HCT116 (cell line): ENCODE measurements at regions not wholly inside any gene's neighbourhood (a gene's known extent, or its start where the extent isn't known, plus 50 kb on each side); places are given as distances from the start of the nearest gene placed in this dataset.

Experiments
- ATAC-seq: fragments of 200-7000 bp; cut with Tn5 transposase; 2 replicates; pipeline ENCODE4 v1.9.1; 2020; ENCODE audit warnings: mild to moderate bottlenecking, moderate library complexity
- BruUV-seq: library from RNA; stranded (reverse); fragments of 400-500 nt; replicated peaks from 2 replicates; lab custom pipeline; 2021; lab: Mats Ljungman, UMichigan
- CTCF ChIA-PET: fragments of 300-600 bp; sonication (Branson Sonifier 250); formaldehyde crosslinking; loops from one replicate; lab custom pipeline; 2021; ENCODE audit warnings: antibody characterized with exemption; lab: Charles Lee
- POLR2A ChIA-PET: fragments of 300-600, 350-600 bp; sonication (Branson Sonifier 250); formaldehyde crosslinking; loops from one replicate; lab custom pipeline; 2021; ENCODE audit warnings: antibody characterized with exemption; lab: Charles Lee
- RAD21 ChIA-PET, 2 experiments: fragments of 300-600 bp; sonication (Branson Sonifier 250); formaldehyde crosslinking; loops; one replicate each; lab custom pipeline; 2023; ENCODE audit warnings: low total read pairs in 2 of 2; ENCODE audit not compliant: uncharacterized antibody in 2 of 2, unreplicated experiment in 2 of 2, low non-redundant PET in 1 of 2; lab: Charles Lee
- DNase-seq: peaks from one replicate; pipeline ENCODE4 v3.0.0-alpha.2; 2010; ENCODE audit warnings: low read depth, low spot score
- H2AFZ ChIP-seq: fragments of 200-600 bp; shearing (Covaris generic), sonication (generic); 2 replicates; pipeline ENCODE4 v1.6.1; 2017; ENCODE audit warnings: low read depth, mixed run types, mixed read lengths, antibody characterized with exemption, low read length; ENCODE audit not compliant: poor library complexity, severe bottlenecking
- H3K27ac ChIP-seq: 2 replicates; pipeline ENCODE4 v1.5.1; 2012; ENCODE audit warnings: low read depth, low read length
- H3K27me3 ChIP-seq: fragments of 200-600 bp; sonication (generic); 2 replicates; pipeline ENCODE4 v1.6.1; 2016; ENCODE audit warnings: mixed run types, low read length, mixed read lengths; ENCODE audit not compliant: insufficient read depth
- H3K36me3 ChIP-seq, 2 experiments: fragments of 200-500 bp in 1 of 2; fragments of 200-600 bp in 1 of 2; sonication (Bioruptor generic) in 1 of 2; sonication (generic) in 1 of 2; 2 replicates each; pipeline versions ENCODE4 v1.5.1 to v1.6.1; 2014 to 2016; ENCODE audit warnings: low read length in 2 of 2, inconsistent platforms in 1 of 2, mixed read lengths in 1 of 2, mixed run types in 1 of 2; ENCODE audit not compliant: insufficient read depth in 2 of 2, control insufficient read depth in 1 of 2
- H3K4me1 ChIP-seq, 2 experiments: fragments of 200-600 bp in 1 of 2; sonication (generic) in 1 of 2; 2 replicates each; pipeline versions ENCODE4 v1.5.1 to v1.6.1; 2012 to 2017; ENCODE audit warnings: low read length in 2 of 2, inconsistent platforms in 1 of 2, mild to moderate bottlenecking in 1 of 2, mixed read lengths in 1 of 2, mixed run types in 1 of 2, moderate library complexity in 1 of 2; ENCODE audit not compliant: insufficient read depth in 2 of 2, control insufficient read depth in 1 of 2
- H3K4me2 ChIP-seq: fragments of 200-600 bp; sonication (generic); 2 replicates; pipeline ENCODE4 v1.6.1; 2017; ENCODE audit warnings: mixed run types, low read length, mixed read lengths
- H3K4me3 ChIP-seq, 2 experiments: fragments of 200-600 bp in 1 of 2; sonication (generic) in 1 of 2; replicated peaks in 1 of 2; 2 replicates each; pipeline ENCODE4 v1.5.1; 2011 to 2016; ENCODE audit warnings: low read length in 2 of 2, control low read depth in 1 of 2, low read depth in 1 of 2, mild to moderate bottlenecking in 1 of 2, mixed read lengths in 1 of 2, mixed run types in 1 of 2
- H3K79me2 ChIP-seq: fragments of 200-600 bp; sonication (generic); 2 replicates; pipeline ENCODE4 v1.6.1; 2017; ENCODE audit warnings: mild to moderate bottlenecking, mixed run types, low read length, moderate library complexity, mixed read lengths; ENCODE audit not compliant: insufficient read depth
- H3K9ac ChIP-seq: fragments of 200-600 bp; sonication (generic); 2 replicates; pipeline ENCODE4 v1.6.1; 2016; ENCODE audit warnings: low read length, mixed read lengths
- H3K9me2 ChIP-seq: fragments of 200-600 bp; sonication (generic), shearing (Covaris generic); 2 replicates; pipeline ENCODE4 v1.6.1; 2017; ENCODE audit warnings: mixed run types, mild to moderate bottlenecking, moderate library complexity; ENCODE audit not compliant: insufficient read depth
- H3K9me3 ChIP-seq, 2 experiments: fragments of 200-500 bp in 1 of 2; fragments of 200-600 bp in 1 of 2; sonication (Bioruptor generic) in 1 of 2; sonication (generic) in 1 of 2; 2 replicates each; pipeline ENCODE4 v1.6.1; 2014 to 2017; ENCODE audit warnings: low read length in 2 of 2, mixed read lengths in 2 of 2, inconsistent platforms in 1 of 2, low read depth in 1 of 2, mild to moderate bottlenecking in 1 of 2, mixed run types in 1 of 2, moderate library complexity in 1 of 2; ENCODE audit not compliant: control insufficient read depth in 1 of 2, insufficient read depth in 1 of 2
- H4K20me1 ChIP-seq: fragments of 200-600 bp; sonication (generic), shearing (Covaris generic); 2 replicates; pipeline ENCODE4 v1.6.1; 2017; ENCODE audit warnings: mixed run types, mild to moderate bottlenecking, moderate library complexity; ENCODE audit not compliant: insufficient read depth
- EGR1 ChIP-seq: IDR thresholded peaks from 2 replicates; pipeline ENCODE4 v1.6.1; 2012; ENCODE audit warnings: low read depth
- ELF1 ChIP-seq: IDR thresholded peaks from 2 replicates; pipeline ENCODE4 v1.6.1; 2012; ENCODE audit warnings: low read depth, borderline replicate concordance
- EZH2phosphoT487 ChIP-seq: fragments of 200-600 bp; IDR thresholded peaks from 2 replicates; pipeline ENCODE4 v1.6.1; 2018; ENCODE audit warnings: antibody characterized with exemption, borderline replicate concordance
- POLR2AphosphoS5 ChIP-seq: IDR thresholded peaks from 2 replicates; pipeline ENCODE4 v1.6.1; 2011; ENCODE audit warnings: mild to moderate bottlenecking, low read depth, low read length, moderate library complexity
- REST ChIP-seq: IDR thresholded peaks from 2 replicates; pipeline ENCODE4 v1.6.1; 2012; ENCODE audit warnings: low read depth
- SIN3A ChIP-seq: IDR thresholded peaks from 2 replicates; pipeline ENCODE4 v1.6.1; 2012; ENCODE audit warnings: low read depth
- SRF ChIP-seq: IDR thresholded peaks from 2 replicates; pipeline ENCODE4 v1.6.1; 2012; ENCODE audit warnings: low read depth
- TCF7L2 ChIP-seq: IDR thresholded peaks from 2 replicates; pipeline ENCODE4 v1.7.0; 2011; ENCODE audit warnings: borderline replicate concordance, inconsistent platforms; ENCODE audit not compliant: insufficient read depth, insufficient read length; ENCODE audit errors: extremely low read depth
- YY1 ChIP-seq: IDR thresholded peaks from 2 replicates; pipeline ENCODE4 v1.6.1; 2011; ENCODE audit warnings: low read length, low read depth, moderate library complexity, mild to moderate bottlenecking; ENCODE audit not compliant: insufficient replicate concordance; ENCODE audit errors: extremely low read depth
- ZFX ChIP-seq: fragments of 450-650 bp; IDR thresholded peaks from 2 replicates; pipeline ENCODE4 v1.6.1; 2017
- intact Hi-C: fragments of 100-400 bp; cut with micrococcal nuclease; formaldehyde crosslinking; loops from 2 replicates; pipeline ENCODE4 v1.10.0; 2022

DNA sequence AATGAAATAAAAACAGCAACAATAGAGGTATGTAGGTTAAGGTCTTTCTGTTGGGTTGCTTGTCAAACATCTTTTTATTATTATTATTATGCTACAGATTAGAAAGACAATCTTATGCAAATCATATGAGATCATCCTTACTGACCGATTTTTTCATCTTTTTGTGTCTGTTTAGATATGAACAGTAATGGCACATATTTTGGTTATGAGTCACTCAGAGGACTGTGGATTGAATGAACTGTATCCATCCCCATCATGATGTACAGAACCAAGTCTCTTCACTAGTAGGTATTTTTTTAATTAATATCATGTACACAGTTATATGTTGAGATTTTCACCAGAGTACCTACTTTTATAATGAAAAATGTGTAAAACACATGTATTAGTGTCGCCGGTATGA, 159.1 kb downstream of the CHRM3 start:
- BruUV-seq, result no TSS peak
- CTCF ChIA-PET, result no interaction called here
- H3K27ac ChIP-seq, result no peak overlapping the region

More for the DNA sequence above, 159.1 kb downstream of the CHRM3 start:
- Histone ChIP-seq H3K9me3 (peaks cover 3 to 32% of the 10 kb centered on the region in 2 experiments; a peak in 2 of 4 replicates), H3K4me3 (no peak overlapping the region), H3K4me1 (no peaks in the 10 kb centered on the region), H3K36me3 (no peaks in the 10 kb centered on the region), H3K4me2 (no peak overlapping the region), H3K27me3 (no peaks in the 10 kb centered on the region), H3K9me2 (no peaks in the 10 kb centered on the region), H3K9ac (no peak overlapping the region), H2AFZ (no peak overlapping the region), H4K20me1 (no peaks in the 10 kb centered on the region), H3K79me2 (no peaks in the 10 kb centered on the region)
- ChIA-PET RAD21 (no interaction called here), POLR2A (no interaction called here)
- TF ChIP-seq SIN3A (no peak), POLR2AphosphoS5 (no peak), REST (no peak), EGR1 (no peak), TCF7L2 (no peak), ELF1 (no peak), SRF (no peak), ZFX (no peak), EZH2phosphoT487 (no peak), YY1 (no peak)
- ATAC-seq, result no peak
- no peak for DNase-seq
- intact Hi-C loops, result no loop called here
